Choroid plexus epithelial cell (primary cell): ENCODE measurements at regions not wholly inside any gene's neighbourhood (a gene's known extent, or its start where the extent isn't known, plus 50 kb on each side); places are given as distances from the start of the nearest gene placed in this dataset.
"Not testable (repeated sequence)": the region's sequence is repeated elsewhere in the genome, so short reads cannot be mapped to it uniquely, and the experiment has no call there.

ENCODE experiments used
- DNase-seq: peaks from one replicate; pipeline ENCODE4 v3.0.0-alpha.2; 2010; ENCODE audit warnings: low read depth
- H3K4me3 ChIP-seq: 2 replicates; pipeline ENCODE4 v1.5.1; 2011; ENCODE audit warnings: low read depth, mild to moderate bottlenecking, control low read depth, low read length, moderate library complexity
- TF ChIP-seq, protein P1 (sequence below): conservative IDR thresholded peaks from 2 replicates; pipeline ENCODE4 v1.5.1; 2011; ENCODE audit warnings: low read depth, mild to moderate bottlenecking, control low read depth, inconsistent platforms, low read length, moderate library complexity

DNA sequence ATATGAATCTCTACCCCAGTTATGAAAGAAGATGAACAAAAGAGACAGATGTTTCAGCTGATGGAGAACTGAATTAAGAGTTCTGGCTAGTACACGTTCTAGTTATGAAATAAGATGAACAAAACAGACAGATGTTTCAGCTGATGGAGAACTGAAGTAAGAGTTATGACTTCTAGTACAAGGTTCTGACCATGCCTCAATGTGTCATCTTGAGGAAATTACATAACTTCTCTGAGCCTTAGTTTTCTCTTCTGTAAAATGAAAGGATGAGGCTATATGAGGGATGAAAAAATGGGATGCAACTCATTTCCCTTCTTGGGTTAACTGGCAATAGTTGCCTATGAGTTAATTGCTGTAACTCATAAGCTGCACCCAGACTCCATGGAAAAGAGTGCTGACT lies 92.9 kb upstream of the WDR75 start:
- peak; percentile 37 for DNase-seq
- no peak overlapping the region for H3K4me3 ChIP-seq
- TF ChIP-seq, protein P1, sequence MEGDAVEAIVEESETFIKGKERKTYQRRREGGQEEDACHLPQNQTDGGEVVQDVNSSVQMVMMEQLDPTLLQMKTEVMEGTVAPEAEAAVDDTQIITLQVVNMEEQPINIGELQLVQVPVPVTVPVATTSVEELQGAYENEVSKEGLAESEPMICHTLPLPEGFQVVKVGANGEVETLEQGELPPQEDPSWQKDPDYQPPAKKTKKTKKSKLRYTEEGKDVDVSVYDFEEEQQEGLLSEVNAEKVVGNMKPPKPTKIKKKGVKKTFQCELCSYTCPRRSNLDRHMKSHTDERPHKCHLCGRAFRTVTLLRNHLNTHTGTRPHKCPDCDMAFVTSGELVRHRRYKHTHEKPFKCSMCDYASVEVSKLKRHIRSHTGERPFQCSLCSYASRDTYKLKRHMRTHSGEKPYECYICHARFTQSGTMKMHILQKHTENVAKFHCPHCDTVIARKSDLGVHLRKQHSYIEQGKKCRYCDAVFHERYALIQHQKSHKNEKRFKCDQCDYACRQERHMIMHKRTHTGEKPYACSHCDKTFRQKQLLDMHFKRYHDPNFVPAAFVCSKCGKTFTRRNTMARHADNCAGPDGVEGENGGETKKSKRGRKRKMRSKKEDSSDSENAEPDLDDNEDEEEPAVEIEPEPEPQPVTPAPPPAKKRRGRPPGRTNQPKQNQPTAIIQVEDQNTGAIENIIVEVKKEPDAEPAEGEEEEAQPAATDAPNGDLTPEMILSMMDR, result no peak

DNA sequence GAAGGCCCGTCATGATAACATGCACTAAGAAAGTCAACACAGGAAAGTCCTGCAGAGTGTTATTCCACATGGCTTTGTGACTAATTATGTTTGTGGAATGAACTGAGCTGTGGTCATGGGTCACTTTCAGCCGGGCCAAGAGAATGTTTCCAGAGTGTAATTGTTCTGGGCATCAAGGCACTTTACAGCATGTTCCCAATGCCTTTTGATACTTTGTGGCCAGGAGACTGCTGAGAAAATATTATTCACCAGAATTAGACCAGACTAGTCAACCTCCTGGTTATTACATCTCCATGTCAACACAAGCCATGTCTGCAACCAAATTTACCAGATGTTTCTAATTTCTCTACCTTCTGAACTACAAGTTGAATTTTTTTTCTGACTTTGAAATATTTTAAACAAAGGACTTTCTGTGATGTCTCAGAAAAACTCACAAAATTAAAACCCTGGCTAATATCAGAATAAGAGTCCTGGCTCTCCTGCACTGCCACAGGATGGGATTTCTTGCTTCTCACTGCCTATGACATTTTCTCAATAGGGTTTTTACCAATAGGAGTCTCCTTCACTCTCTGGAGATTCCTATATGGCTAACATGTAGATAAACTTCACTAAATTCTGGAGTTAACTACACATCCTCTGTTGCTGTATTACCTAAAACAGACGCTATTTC lies 90.6 kb upstream of the WDR75 start:
- TF ChIP-seq, protein P1, result no peak
- H3K4me3 ChIP-seq, result no peak overlapping the region
- DNase-seq, result peak; percentile 98

DNA sequence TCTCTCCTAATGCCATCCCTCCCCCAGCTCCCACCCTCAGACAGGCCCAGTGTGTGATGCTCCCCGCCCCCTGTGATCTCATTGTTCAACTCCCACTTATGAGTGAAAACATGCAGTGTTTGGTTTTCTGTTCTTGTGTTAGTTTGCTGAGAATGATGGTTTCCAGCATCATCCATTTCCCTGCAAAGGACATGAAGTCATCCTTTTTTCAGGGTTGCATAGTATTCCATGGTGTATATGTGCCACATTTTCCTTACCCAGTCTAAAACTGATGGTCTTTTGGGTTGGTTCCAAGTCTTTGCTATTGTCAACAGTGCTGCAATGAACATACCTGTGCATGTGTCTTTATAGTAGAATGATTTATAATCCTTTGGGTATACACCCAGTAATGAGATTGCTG lies 89.3 kb upstream of the WDR75 start:
- H3K4me3 ChIP-seq, DNase-seq: not testable (repeated sequence)

DNA sequence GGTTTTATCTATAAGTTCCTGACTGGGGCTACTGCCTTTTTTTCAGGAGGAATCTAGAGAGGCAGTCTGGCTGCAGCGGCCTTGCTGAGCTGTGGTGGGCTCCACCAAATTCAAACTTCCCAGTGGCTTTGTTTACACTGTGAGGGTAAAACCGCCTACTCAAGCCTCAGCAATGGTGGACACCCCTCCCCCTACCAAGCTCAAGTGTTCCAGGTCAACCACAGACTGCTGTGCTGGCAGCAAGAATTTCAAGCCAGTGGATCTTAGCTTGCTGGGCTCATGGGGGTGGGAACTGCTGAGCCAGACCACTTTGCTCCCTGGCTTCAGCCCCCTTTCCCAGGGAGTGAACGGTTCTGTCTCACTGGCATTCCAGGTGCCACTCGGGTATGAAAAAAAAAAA lies 83.9 kb upstream of the WDR75 start:
- peak; percentile 88 for DNase-seq
- not testable (repeated sequence) for H3K4me3 ChIP-seq

DNA sequence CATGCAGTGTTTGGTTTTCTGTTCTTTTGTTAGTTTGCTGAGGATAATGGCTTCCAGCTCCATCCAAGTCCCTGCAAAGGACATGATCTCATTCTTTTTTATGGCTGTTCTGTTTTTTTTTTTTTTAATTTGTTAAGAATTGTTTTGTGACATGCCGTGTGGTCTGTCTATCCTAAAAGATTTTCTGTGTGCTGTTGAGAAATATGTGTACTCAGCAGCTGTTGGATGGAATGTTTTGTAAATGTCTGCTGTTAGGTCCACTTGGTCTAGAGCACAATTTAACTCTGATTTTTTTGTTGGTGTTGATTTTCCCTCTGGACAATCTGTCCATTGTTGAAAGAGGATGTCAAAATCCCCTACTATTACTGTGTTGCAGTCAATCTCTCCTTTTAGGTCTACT lies 80.4 kb upstream of the WDR75 start:
- TF ChIP-seq, protein P1, result no peak
- no peak for DNase-seq
- H3K4me3 ChIP-seq, result no peak overlapping the region

DNA sequence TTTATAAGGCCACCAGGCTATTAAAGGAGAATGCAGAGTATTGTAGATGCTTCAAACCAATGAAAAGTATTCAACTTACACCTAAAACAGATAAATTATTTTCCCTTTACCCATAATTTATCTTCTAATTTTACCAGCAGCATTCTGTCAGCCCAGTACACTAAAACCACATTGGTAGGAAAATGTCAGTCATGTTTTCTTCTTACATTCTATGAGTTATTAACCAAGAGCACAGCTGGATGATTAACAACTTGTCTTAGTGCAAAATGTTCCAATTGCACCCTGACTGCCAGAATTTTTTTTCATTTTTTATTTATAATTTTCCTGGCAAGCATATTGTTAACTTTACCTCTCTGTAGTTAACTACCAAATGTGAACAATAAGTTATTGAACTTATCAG lies 79.0 kb upstream of the WDR75 start:
- peak; percentile 53 for DNase-seq
- TF ChIP-seq, protein P1, result no peak
- H3K4me3 ChIP-seq, result no peak overlapping the region

DNA sequence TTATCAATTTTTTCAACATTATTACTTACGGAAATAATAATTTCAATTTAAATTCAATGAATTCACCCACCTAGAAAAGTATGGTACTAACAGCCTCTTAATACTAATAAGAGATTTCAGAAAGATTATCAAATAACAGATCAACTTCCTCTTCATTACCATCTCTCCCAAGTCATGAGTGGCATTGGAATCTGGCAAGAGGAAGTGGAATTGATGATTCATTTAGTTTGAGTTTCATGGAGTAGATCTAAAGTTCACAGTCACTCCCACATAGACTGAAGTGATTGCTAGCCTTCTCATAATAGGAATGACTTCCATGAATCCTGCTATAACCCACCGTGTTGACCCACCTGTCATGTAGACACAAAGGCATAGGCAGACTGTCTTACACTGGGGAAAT lies 77.7 kb upstream of the WDR75 start:
- TF ChIP-seq, protein P1, result no peak
- H3K4me3 ChIP-seq, result no peak overlapping the region
- peak; percentile 74 for DNase-seq

DNA sequence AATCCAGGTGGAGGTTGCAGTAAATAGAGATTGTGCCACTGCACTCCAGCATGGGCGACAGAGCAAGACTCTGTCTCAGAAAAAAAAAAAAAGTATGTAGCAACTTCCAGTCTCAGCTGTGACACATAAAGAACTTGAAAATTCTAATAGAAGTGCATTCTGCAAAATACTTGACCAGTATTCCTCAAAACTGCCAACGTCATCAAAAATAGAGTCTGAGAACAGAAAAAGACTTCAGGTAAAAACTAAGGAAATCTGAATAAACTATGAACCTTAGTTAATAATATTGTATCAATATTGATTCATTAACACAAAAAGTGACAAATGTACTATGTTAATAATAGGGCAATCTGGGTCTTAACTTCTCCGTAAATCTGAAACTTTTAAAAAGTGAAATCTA lies 76.7 kb upstream of the WDR75 start:
- DNase-seq, result no peak
- TF ChIP-seq, protein P1, result no peak
- H3K4me3 ChIP-seq, result no peak overlapping the region
